Right renal cortex interstitium (tissue), 3 donors: ENCODE measurements at regions not wholly inside any gene's neighbourhood (a gene's known extent, or its start where the extent isn't known, plus 50 kb on each side); places are given as distances from the start of the nearest gene placed in this dataset.

Experiments used
- DNase-seq, 3 donors: peaks; one replicate each; pipeline ENCODE4 v3.0.0-alpha.2; 2013; ENCODE audit warnings: low read depth in 3 of 3, low spot score in 2 of 3

- no peak for DNase-seq
Measured at GRCh38 chr2:126356631-126357030, 299.3 kb upstream of the GYPC start.

- DNase-seq, result no peak
Measured at GRCh38 chr2:126358122-126358521, 297.8 kb upstream of the GYPC start.

- no peak for DNase-seq
Measured at GRCh38 chr2:126359494-126359893, 296.5 kb upstream of the GYPC start.

- no peak for DNase-seq
Measured at GRCh38 chr2:126367361-126367760, 288.6 kb upstream of the GYPC start.

- no peak for DNase-seq
Measured at GRCh38 chr2:126368758-126369157, 287.2 kb upstream of the GYPC start.

GRCh38 chr2:126370201-126370600, 285.8 kb upstream of the GYPC start:
- DNase-seq, result no peak

GRCh38 chr2:126372406-126372805, 283.6 kb upstream of the GYPC start:
- no peak for DNase-seq

- no peak for DNase-seq
Measured at GRCh38 chr2:126378176-126378575, 277.8 kb upstream of the GYPC start.

GRCh38 chr2:126381091-126381490, 274.9 kb upstream of the GYPC start:
- no peak for DNase-seq

GRCh38 chr2:126382998-126383397, 273.0 kb upstream of the GYPC start:
- no peak for DNase-seq

- DNase-seq, result no peak
Measured at GRCh38 chr2:126383800-126384199, 272.2 kb upstream of the GYPC start.

- DNase-seq, result no peak
Measured at GRCh38 chr2:126385441-126385840, 270.5 kb upstream of the GYPC start.

GRCh38 chr2:126385983-126386382, 270.0 kb upstream of the GYPC start:
- DNase-seq, result no peak

- DNase-seq, result no peak
Measured at GRCh38 chr2:126389446-126389845, 266.5 kb upstream of the GYPC start.

GRCh38 chr2:126392889-126393288, 263.1 kb upstream of the GYPC start:
- DNase-seq, result no peak

GRCh38 chr2:126399001-126399400, 257.0 kb upstream of the GYPC start:
- no peak for DNase-seq

- DNase-seq, result no peak
Measured at GRCh38 chr2:126403039-126403628, 252.8 kb upstream of the GYPC start.

- DNase-seq, result no peak
Measured at GRCh38 chr2:126406267-126406666, 249.7 kb upstream of the GYPC start.

GRCh38 chr2:126408671-126409070, 247.3 kb upstream of the GYPC start:
- DNase-seq, result no peak

- DNase-seq, result no peak
Measured at GRCh38 chr2:126409850-126410249, 246.1 kb upstream of the GYPC start.

- DNase-seq, result no peak
Measured at GRCh38 chr2:126413079-126413478, 242.9 kb upstream of the GYPC start.

GRCh38 chr2:126419403-126419802, 236.6 kb upstream of the GYPC start:
- no peak for DNase-seq

- DNase-seq, result no peak
Measured at GRCh38 chr2:126425943-126426342, 230.0 kb upstream of the GYPC start.
